Mesendoderm (in vitro differentiated cells): ENCODE measurements at regions not wholly inside any gene's neighbourhood (a gene's known extent, or its start where the extent isn't known, plus 50 kb on each side); places are given as distances from the start of the nearest gene placed in this dataset.
"Not testable (repeated sequence)": the region's sequence is repeated elsewhere in the genome, so short reads cannot be mapped to it uniquely, and the experiment has no call there.

Source experiments
- DNase-seq: peaks from one replicate; pipeline ENCODE4 v3.0.0; 2013
- H2AK5ac ChIP-seq: 2 replicates; pipeline ENCODE4 v1.6.1; 2013; ENCODE audit warnings: low read length, inconsistent platforms
- H2BK120ac ChIP-seq: 2 replicates; pipeline ENCODE4 v1.6.1; 2013; ENCODE audit warnings: low read depth, mild to moderate bottlenecking, low read length, moderate library complexity, mixed read lengths
- H2BK15ac ChIP-seq: replicated peaks from 2 replicates; pipeline ENCODE4 v1.6.1; 2013; ENCODE audit warnings: low read depth, mild to moderate bottlenecking, moderate library complexity
- H2BK5ac ChIP-seq: 2 replicates; pipeline ENCODE4 v1.6.1; 2013; ENCODE audit warnings: low read length, inconsistent platforms
- H3K18ac ChIP-seq: 2 replicates; pipeline ENCODE4 v1.6.1; 2013; ENCODE audit warnings: mild to moderate bottlenecking, low read length, mixed read lengths
- H3K23ac ChIP-seq: one replicate; pipeline ENCODE4 v1.6.1; 2013; ENCODE audit warnings: low read length
- H3K27ac ChIP-seq: 2 replicates; pipeline ENCODE4 v1.5.1; 2013; ENCODE audit warnings: low read depth, mild to moderate bottlenecking, inconsistent platforms, low read length, moderate library complexity
- H3K27me3 ChIP-seq: 2 replicates; pipeline ENCODE4 v1.6.1; 2013; ENCODE audit warnings: low read length, control low read depth, mild to moderate bottlenecking, inconsistent platforms; ENCODE audit not compliant: insufficient read depth, poor library complexity
- H3K36me3 ChIP-seq: 2 replicates; pipeline ENCODE4 v1.6.1; 2013; ENCODE audit warnings: low read length, inconsistent platforms; ENCODE audit not compliant: control insufficient read depth, insufficient read depth
- H3K4ac ChIP-seq: one replicate; pipeline ENCODE4 v1.6.1; 2013; ENCODE audit warnings: low read depth, mild to moderate bottlenecking, low read length, moderate library complexity
- H3K4me1 ChIP-seq: 2 replicates; pipeline ENCODE4 v1.6.1; 2013; ENCODE audit warnings: low read depth, low read length, inconsistent platforms; ENCODE audit not compliant: control insufficient read depth
- H3K4me2 ChIP-seq: 2 replicates; pipeline ENCODE4 v1.6.1; 2013; ENCODE audit warnings: low read length
- H3K4me3 ChIP-seq: 2 replicates; pipeline ENCODE4 v1.5.1; 2013; ENCODE audit warnings: mild to moderate bottlenecking, low read length
- H3K56ac ChIP-seq: one replicate; pipeline ENCODE4 v1.6.1; 2013; ENCODE audit warnings: low read length
- H3K79me1 ChIP-seq: 2 replicates; pipeline ENCODE4 v1.6.1; 2013; ENCODE audit warnings: low read length, inconsistent platforms
- H3K79me2 ChIP-seq: 2 replicates; pipeline ENCODE4 v1.6.1; 2013; ENCODE audit warnings: mild to moderate bottlenecking, low read length; ENCODE audit not compliant: control insufficient read depth, insufficient read depth
- H3K9ac ChIP-seq: 2 replicates; pipeline ENCODE4 v1.6.1; 2013; ENCODE audit warnings: low read length, inconsistent platforms
- H4K5ac ChIP-seq: one replicate; pipeline ENCODE4 v1.6.1; 2013; ENCODE audit warnings: low read length
- H4K8ac ChIP-seq: one replicate; pipeline ENCODE4 v1.6.1; 2013; ENCODE audit warnings: low read depth, mild to moderate bottlenecking, control low read depth, low read length, moderate library complexity
- WGBS: extraction: QIAGEN DNeasy Blood & Tissue Kit; methylation state at CpG from one replicate; pipeline ENCODE4 v1.1.7; 2013; ENCODE audit warnings: low lambda C conversion rate, missing lambda C conversion rate; ENCODE audit not compliant: insufficient coverage; ENCODE audit errors: extremely low coverage; 5-methylcytosine and 5-hydroxymethylcytosine counted together

GRCh38 chr7:15084368-15084767, 181.8 kb upstream of the DGKB start:
- no peak overlapping the region for H4K8ac ChIP-seq
- no peak overlapping the region for H3K23ac ChIP-seq
- no peak overlapping the region for H4K5ac ChIP-seq
- H3K79me1 ChIP-seq: no peaks in the 10 kb centered on the region
- H3K4me2 ChIP-seq: no peak overlapping the region
- no peak overlapping the region for H2BK120ac ChIP-seq
- no peaks in the 10 kb centered on the region for H3K36me3 ChIP-seq
- no peaks in the 10 kb centered on the region for H3K79me2 ChIP-seq
- no peaks in the 10 kb centered on the region for H3K4me1 ChIP-seq
- no peak overlapping the region for H2BK5ac ChIP-seq
- WGBS: no CpG with 5 or more reads among the region's 5 CpGs
- no peak overlapping the region for H3K9ac ChIP-seq
- no peak overlapping the region for H3K56ac ChIP-seq
- H2AK5ac ChIP-seq: no peak overlapping the region
- no peak overlapping the region for H3K18ac ChIP-seq
- DNase-seq: no peak
- no peak overlapping the region for H3K4ac ChIP-seq
- no peak overlapping the region for H2BK15ac ChIP-seq
- H3K27me3 ChIP-seq: no peaks in the 10 kb centered on the region
- H3K27ac ChIP-seq: no peak overlapping the region
- H3K4me3 ChIP-seq: no peak overlapping the region

- H3K27me3 ChIP-seq: no peaks in the 10 kb centered on the region
Measured at GRCh38 chr7:15081891-15082290, 179.3 kb upstream of the DGKB start.

GRCh38 chr7:15073301-15073700, 170.8 kb upstream of the DGKB start:
- no peak overlapping the region for H2AK5ac ChIP-seq
- H3K9ac ChIP-seq: no peak overlapping the region
- H4K8ac ChIP-seq: no peak overlapping the region
- no peaks in the 10 kb centered on the region for H3K36me3 ChIP-seq
- no peak overlapping the region for H3K27ac ChIP-seq
- H4K5ac ChIP-seq: no peak overlapping the region
- H3K4ac ChIP-seq: no peak overlapping the region
- no peak overlapping the region for H2BK5ac ChIP-seq
- H3K27me3 ChIP-seq: no peaks in the 10 kb centered on the region
- H3K4me2 ChIP-seq: no peak overlapping the region
- H3K79me2 ChIP-seq: no peaks in the 10 kb centered on the region
- no peak overlapping the region for H3K4me3 ChIP-seq
- H3K4me1 ChIP-seq: no peaks in the 10 kb centered on the region
- no peak for DNase-seq
- no peak overlapping the region for H3K23ac ChIP-seq
- H2BK15ac ChIP-seq: no peak overlapping the region
- no peak overlapping the region for H3K56ac ChIP-seq
- H3K79me1 ChIP-seq: no peaks in the 10 kb centered on the region
- no peak overlapping the region for H2BK120ac ChIP-seq
- no peak overlapping the region for H3K18ac ChIP-seq
- WGBS: 100% methylated on average over 1 of the region's 5 CpGs

More at GRCh38 chr7:15081891-15082290, 179.3 kb upstream of the DGKB start:
- no peaks in the 10 kb centered on the region for H3K4me1 ChIP-seq
- H3K36me3 ChIP-seq: no peaks in the 10 kb centered on the region
- DNase-seq: no peak
- H3K79me1 ChIP-seq: no peaks in the 10 kb centered on the region
- H2BK15ac ChIP-seq: no peak overlapping the region
- no peak overlapping the region for H3K56ac ChIP-seq
- H3K4ac ChIP-seq: no peak overlapping the region
- H3K79me2 ChIP-seq: no peaks in the 10 kb centered on the region
- no peak overlapping the region for H2BK120ac ChIP-seq
- no peak overlapping the region for H2AK5ac ChIP-seq
- H3K23ac ChIP-seq: no peak overlapping the region
- H3K27ac ChIP-seq: no peak overlapping the region
- H4K8ac ChIP-seq: no peak overlapping the region
- no CpG with 5 or more reads among the region's 1 CpG for WGBS
- H3K9ac ChIP-seq: no peak overlapping the region
- no peak overlapping the region for H3K4me3 ChIP-seq
- H4K5ac ChIP-seq: no peak overlapping the region
- H3K4me2 ChIP-seq: no peak overlapping the region
- H2BK5ac ChIP-seq: no peak overlapping the region
- H3K18ac ChIP-seq: no peak overlapping the region

GRCh38 chr7:15068324-15068723, 165.8 kb upstream of the DGKB start:
- H3K4ac ChIP-seq: no peak overlapping the region
- H3K27me3 ChIP-seq: no peaks in the 10 kb centered on the region
- no peak overlapping the region for H4K8ac ChIP-seq
- no peak overlapping the region for H2BK15ac ChIP-seq
- no peaks in the 10 kb centered on the region for H3K36me3 ChIP-seq
- WGBS: no CpG with 5 or more reads among the region's 1 CpG
- H3K56ac ChIP-seq: no peak overlapping the region
- H3K18ac ChIP-seq: no peak overlapping the region
- no peak overlapping the region for H3K4me3 ChIP-seq
- no peak overlapping the region for H3K27ac ChIP-seq
- no peak overlapping the region for H3K23ac ChIP-seq
- DNase-seq: no peak
- H3K79me2 ChIP-seq: no peaks in the 10 kb centered on the region
- H2AK5ac ChIP-seq: no peak overlapping the region
- no peak overlapping the region for H2BK120ac ChIP-seq
- H3K4me2 ChIP-seq: no peak overlapping the region
- no peak overlapping the region for H3K9ac ChIP-seq
- H2BK5ac ChIP-seq: no peak overlapping the region
- H3K4me1 ChIP-seq: no peaks in the 10 kb centered on the region
- no peak overlapping the region for H4K5ac ChIP-seq
- no peaks in the 10 kb centered on the region for H3K79me1 ChIP-seq

- Histone ChIP-seq H3K27ac (no peak overlapping the region), H3K56ac (peak overlapping the region; percentile 9), H3K9ac (no peak overlapping the region), H3K4me1 (no peaks in the 10 kb centered on the region), H4K5ac (no peak overlapping the region), H2AK5ac (no peak overlapping the region), H3K23ac (no peak overlapping the region), H4K8ac (no peak overlapping the region), H3K4ac (peak overlapping the region; percentile 20), H3K79me2 (no peaks in the 10 kb centered on the region), H2BK120ac (peak overlapping the region; percentile 73), H2BK5ac (peak overlapping the region; percentile 29), H3K27me3 (no peaks in the 10 kb centered on the region), H3K79me1 (no peaks in the 10 kb centered on the region), H2BK15ac (no peak overlapping the region), H3K36me3 (no peaks in the 10 kb centered on the region), H3K18ac (peak overlapping the region; percentile 60), H3K4me3 (no peak overlapping the region), H3K4me2 (no peak overlapping the region)
- no CpG with 5 or more reads among the region's 5 CpGs for WGBS
- no peak for DNase-seq
Measured at GRCh38 chr7:15057272-15057671, 154.7 kb upstream of the DGKB start.

- not testable (repeated sequence) for H3K79me2 ChIP-seq, H3K27me3 ChIP-seq, H3K9ac ChIP-seq, H3K4me3 ChIP-seq, H2BK120ac ChIP-seq, H2BK15ac ChIP-seq, H3K4me1 ChIP-seq, H3K36me3 ChIP-seq, H4K5ac ChIP-seq, H3K79me1 ChIP-seq, H4K8ac ChIP-seq, H3K4me2 ChIP-seq, H3K23ac ChIP-seq, H3K4ac ChIP-seq, H3K56ac ChIP-seq, H3K18ac ChIP-seq, H2AK5ac ChIP-seq
- peak overlapping the region; percentile 82 for H3K27ac ChIP-seq
- H2BK5ac ChIP-seq: peak overlapping the region; percentile 5
- DNase-seq: peak; percentile 71
- WGBS: no CpG with 5 or more reads among the region's 4 CpGs
Measured at GRCh38 chr7:15054304-15054703, 151.8 kb upstream of the DGKB start.
